GM12865 (cell line): ENCODE measurements at regions not wholly inside any gene's neighbourhood (a gene's known extent, or its start where the extent isn't known, plus 50 kb on each side); places are given as distances from the start of the nearest gene placed in this dataset.

Experiments
- DNase-seq: peaks from one replicate; pipeline ENCODE4 v3.0.0; 2010; ENCODE audit warnings: low read depth
- H3K4me3 ChIP-seq: 2 replicates; pipeline ENCODE4 v1.5.1; 2011; ENCODE audit warnings: mild to moderate bottlenecking, low read depth, low read length, control low read depth
- CTCF ChIP-seq: IDR thresholded peaks from 2 replicates; pipeline ENCODE4 v1.5.1; 2011; ENCODE audit warnings: low read length, control low read depth, low read depth, inconsistent platforms; ENCODE audit not compliant: insufficient read depth; ENCODE audit errors: missing control alignments

- no peak for TF ChIP-seq CTCF
- DNase-seq: no peak
- no peak overlapping the region for H3K4me3 ChIP-seq
Measured at GRCh38 chr2:53302455-53302854, 465.1 kb upstream of the CHAC2 start.

DNA sequence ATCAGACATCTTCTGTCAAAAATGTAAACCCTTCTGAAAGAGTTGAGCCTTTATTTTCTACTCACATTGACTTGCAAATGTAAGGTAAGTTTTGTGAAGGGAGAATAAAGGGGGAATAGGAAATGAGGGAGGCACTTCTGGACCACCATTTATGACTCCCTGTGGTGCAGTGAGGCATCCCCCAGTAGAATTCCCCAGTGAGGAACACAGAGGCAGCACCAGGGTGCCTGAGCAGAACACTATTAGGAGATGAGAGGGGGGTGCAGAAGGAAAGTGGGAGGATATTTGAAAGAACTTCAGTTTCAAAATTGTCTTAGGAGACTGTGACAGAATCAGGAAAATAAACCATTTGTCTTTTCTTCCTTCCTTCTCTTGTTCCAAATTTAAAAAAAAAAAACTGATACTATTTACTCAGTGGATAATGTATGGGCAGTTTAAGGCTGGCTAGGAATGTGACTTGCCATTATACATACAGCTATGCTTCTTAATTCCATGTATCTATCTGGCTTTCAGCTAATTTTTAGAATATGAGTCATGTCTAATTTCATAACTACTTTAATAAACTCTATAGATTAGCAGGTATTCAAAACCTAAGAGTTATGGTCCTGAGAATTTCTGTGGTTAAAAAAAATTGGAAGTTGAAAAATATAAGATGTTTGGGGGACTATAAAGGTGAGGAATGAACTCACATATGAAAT, 478.1 kb upstream of the CHAC2 start:
- TF ChIP-seq CTCF: no peak
- no peak for DNase-seq
- H3K4me3 ChIP-seq: no peak overlapping the region

- no peak for DNase-seq
- H3K4me3 ChIP-seq: no peak overlapping the region
- TF ChIP-seq CTCF: no peak
Measured at GRCh38 chr2:53286345-53286744, 481.3 kb upstream of the CHAC2 start.

GRCh38 chr2:53275743-53276142, 491.9 kb upstream of the CHAC2 start:
- no peak for TF ChIP-seq CTCF
- no peak for DNase-seq
- no peak overlapping the region for H3K4me3 ChIP-seq

DNA sequence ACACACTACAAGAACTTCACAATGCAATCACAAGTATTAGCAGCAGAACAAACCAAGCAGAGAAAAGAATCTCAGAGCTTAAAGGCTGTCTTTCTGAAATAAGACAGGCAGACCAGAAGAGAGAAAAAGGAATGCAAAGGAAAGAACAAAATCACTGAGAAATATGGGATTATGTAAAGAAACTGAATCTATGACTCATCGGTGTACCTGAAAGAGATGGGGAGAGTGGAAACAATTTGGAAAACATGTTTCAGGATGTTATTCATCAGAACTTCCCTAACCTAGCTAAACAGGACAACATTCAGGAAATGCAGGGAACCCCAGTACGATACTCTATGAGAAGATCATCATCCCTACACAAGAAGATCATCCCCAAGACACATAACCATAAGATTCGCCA, 499.0 kb upstream of the CHAC2 start:
- no peak for TF ChIP-seq CTCF
- no peak for DNase-seq

GRCh38 chr2:53268086-53268485, 499.5 kb upstream of the CHAC2 start:
- DNase-seq: no peak
- H3K4me3 ChIP-seq: no peak overlapping the region
- TF ChIP-seq CTCF: no peak

More for the DNA sequence above, 499.0 kb upstream of the CHAC2 start:
- H3K4me3 ChIP-seq: no peak overlapping the region
